ENCODE measurements at regions not wholly inside any gene's neighbourhood (a gene's known extent, or its start where the extent isn't known, plus 50 kb on each side); places are given as distances from the start of the nearest gene placed in this dataset.

- Mint-ChIP-seq H3K4me1 (peaks cover 25 to 41% of the 10 kb centered on the region in 2 donors), H3K36me3 (peaks cover 0 to 2% of the 10 kb centered on the region in 2 donors), H3K27me3 (peaks cover 0 to 10% of the 10 kb centered on the region in 2 donors), H3K9me3 (no peaks in the 10 kb centered on the region), H3K4me3 (peak overlapping the region in 1 of 2 donors; percentile 4), H3K27ac (peak overlapping the region; percentile 22)
- DNase-seq: peak; percentile 15
- peak; percentile 79 to 86 for ATAC-seq (replicated peaks)
Measured at GRCh38 chr4:113825272-113825671, 63.7 kb upstream of the CAMK2D start.

GRCh38 chr4:113824396-113824795 lies 62.9 kb upstream of the CAMK2D start:
- H3K27me3 Mint-ChIP-seq: peaks cover 0 to 12% of the 10 kb centered on the region in 2 donors
- ATAC-seq (replicated peaks): no peak
- peaks cover 0 to 2% of the 10 kb centered on the region in 2 donors for H3K36me3 Mint-ChIP-seq
- no peak overlapping the region for H3K4me3 Mint-ChIP-seq
- no peak for DNase-seq
- no peaks in the 10 kb centered on the region for H3K9me3 Mint-ChIP-seq
- H3K27ac Mint-ChIP-seq: no peak overlapping the region
- peaks cover 25 to 41% of the 10 kb centered on the region in 2 donors for H3K4me1 Mint-ChIP-seq

- H3K27ac Mint-ChIP-seq: no peak overlapping the region
- no peak for DNase-seq
- peaks cover 0 to 11% of the 10 kb centered on the region in 2 donors for H3K27me3 Mint-ChIP-seq
- no peaks in the 10 kb centered on the region for H3K9me3 Mint-ChIP-seq
- no peak overlapping the region for H3K4me3 Mint-ChIP-seq
- peak; percentile 76 to 78 for ATAC-seq (replicated peaks)
- peaks cover 0 to 2% of the 10 kb centered on the region in 2 donors for H3K36me3 Mint-ChIP-seq
- peaks cover 25 to 41% of the 10 kb centered on the region in 2 donors for H3K4me1 Mint-ChIP-seq
Measured at GRCh38 chr4:113823291-113823659, 61.7 kb upstream of the CAMK2D start.

GRCh38 chr4:113822555-113823290 lies 61.2 kb upstream of the CAMK2D start:
- Mint-ChIP-seq H3K4me1 (peaks cover 25 to 41% of the 10 kb centered on the region in 2 donors), H3K9me3 (no peaks in the 10 kb centered on the region), H3K27ac (no peak overlapping the region), H3K4me3 (peak overlapping the region; percentile 32 to 44), H3K36me3 (peaks cover 0 to 2% of the 10 kb centered on the region in 2 donors), H3K27me3 (peaks cover 0 to 11% of the 10 kb centered on the region in 2 donors)
- ATAC-seq (replicated peaks) (peak; percentile 78 to 83), DNase-seq (no peak)

- DNase-seq (no peak), ATAC-seq (replicated peaks) (no peak)
- Mint-ChIP-seq H3K27ac (no peak overlapping the region), H3K4me3 (peak overlapping the region in 1 of 2 donors; percentile 30), H3K4me1 (peaks cover 25 to 41% of the 10 kb centered on the region in 2 donors), H3K27me3 (peaks cover 0 to 5% of the 10 kb centered on the region in 2 donors), H3K9me3 (no peaks in the 10 kb centered on the region), H3K36me3 (no peaks in the 10 kb centered on the region)
Measured at GRCh38 chr4:113821856-113822255, 60.3 kb upstream of the CAMK2D start.

GRCh38 chr4:113820108-113820507 lies 58.6 kb upstream of the CAMK2D start:
- no peak for DNase-seq
- peaks cover 22 to 29% of the 10 kb centered on the region in 2 donors for H3K4me1 Mint-ChIP-seq
- no peak for ATAC-seq (replicated peaks)
- no peak overlapping the region for H3K4me3 Mint-ChIP-seq
- H3K27me3 Mint-ChIP-seq: peaks cover 0 to 5% of the 10 kb centered on the region in 2 donors
- H3K27ac Mint-ChIP-seq: no peak overlapping the region
- H3K9me3 Mint-ChIP-seq: peaks cover 0 to 2% of the 10 kb centered on the region in 2 donors
- no peaks in the 10 kb centered on the region for H3K36me3 Mint-ChIP-seq

GRCh38 chr4:113815826-113816225 lies 54.3 kb upstream of the CAMK2D start:
- no peak overlapping the region for H3K4me3 Mint-ChIP-seq
- peaks cover 0 to 3% of the 10 kb centered on the region in 2 donors for H3K4me1 Mint-ChIP-seq
- DNase-seq: no peak
- peaks cover 0 to 2% of the 10 kb centered on the region in 2 donors for H3K9me3 Mint-ChIP-seq
- peaks cover 0 to 8% of the 10 kb centered on the region in 2 donors for H3K27me3 Mint-ChIP-seq
- ATAC-seq (replicated peaks): no peak
- no peak overlapping the region for H3K27ac Mint-ChIP-seq
- no peaks in the 10 kb centered on the region for H3K36me3 Mint-ChIP-seq

GRCh38 chr4:113811359-113811758 lies 49.8 kb upstream of the CAMK2D start:
- H3K4me1 Mint-ChIP-seq: peaks cover 0 to 4% of the 10 kb centered on the region in 2 donors
- no peak overlapping the region for H3K27ac Mint-ChIP-seq
- H3K9me3 Mint-ChIP-seq: peaks cover 0 to 2% of the 10 kb centered on the region in 2 donors
- H3K27me3 Mint-ChIP-seq: peaks cover 3 to 5% of the 10 kb centered on the region in 2 donors
- H3K36me3 Mint-ChIP-seq: no peaks in the 10 kb centered on the region
- no peak for ATAC-seq (replicated peaks)
- DNase-seq: no peak
- H3K4me3 Mint-ChIP-seq: no peak overlapping the region

Measured in stimulated activated naive B cell treated with anti-CD40 and anti-IgM and Interleukin-4, amounts not matched to agents 10 μg/mL and 1 μg/mL and 100 μg/mL, for 72 hours (primary cell).